Peyer's patch (tissue), 4 donors: ENCODE measurements at regions not wholly inside any gene's neighbourhood (a gene's known extent, or its start where the extent isn't known, plus 50 kb on each side); places are given as distances from the start of the nearest gene placed in this dataset.

ENCODE experiments used
- CTCF ChIP-seq, 6 experiments: fragments of 450-650 bp in 4 of 6; fragments of 200-600 bp in 2 of 6; sonication (generic) in 1 of 6; IDR thresholded peaks; one replicate each; pipeline ENCODE4 v1.5.1; 2017 to 2019; ENCODE audit warnings: antibody characterized with exemption in 6 of 6, mild to moderate bottlenecking in 3 of 6, moderate library complexity in 1 of 6
- POLR2A ChIP-seq, 2 donors: fragments of 450-650 bp; IDR thresholded peaks; one replicate each; pipeline ENCODE4 v1.5.1; 2017; ENCODE audit warnings: antibody characterized with exemption in 2 of 2, mild to moderate bottlenecking in 2 of 2, moderate library complexity in 2 of 2

- TF ChIP-seq CTCF (IDR thresholded peaks at IDR 0.05) (no peak), POLR2A (IDR thresholded peaks at IDR 0.05) (no peak)
Observed at GRCh38 chr10:117747636-117748035, 205.1 kb downstream of the EMX2 start.
